K562 (cell line): ENCODE measurements at regions not wholly inside any gene's neighbourhood (a gene's known extent, or its start where the extent isn't known, plus 50 kb on each side); places are given as distances from the start of the nearest gene placed in this dataset.

Experiments
- ATAC-seq: fragments of 200-7000 bp; cut with Tn5 transposase; 3 replicates; pipeline ENCODE4 v1.9.1; 2020; ENCODE audit warnings: moderate library complexity
- BruUV-seq: library from RNA; stranded (reverse); fragments of 400-500 nt; replicated peaks from 2 replicates; lab custom pipeline; 2021; lab: Mats Ljungman, UMichigan
- CTCF ChIA-PET: fragments of 300-600 bp; formaldehyde crosslinking; extraction: SDS; loops from one replicate; lab custom pipeline; 2021; ENCODE audit warnings: low intra/inter-chr PET ratio; lab: Yijun Ruan, JAX
- POLR2A ChIA-PET: fragments of 300-600, 350-650 bp; sonication (Branson Sonifier 250); formaldehyde crosslinking; extraction: SDS; loops from one replicate; lab custom pipeline; 2021; ENCODE audit warnings: antibody characterized with exemption, inconsistent platforms; lab: Yijun Ruan, JAX
- DNase-seq, 4 experiments: peaks; one replicate each; pipeline versions ENCODE4 v3.0.0 to v3.0.0-alpha.2; 2011 to 2018; ENCODE audit warnings: low spot score in 3 of 4, mixed read lengths in 3 of 4; ENCODE audit errors: extremely low read depth in 1 of 4
- FAIRE-seq: peaks from 2 replicates; lab custom pipeline; 2011; peaks lifted over from hg19 to GRCh38; lab: Jason Lieb, UNC
- H2AFZ ChIP-seq: 2 replicates; pipeline ENCODE4 v1.6.0; 2011; ENCODE audit warnings: low read depth, low read length, control low read depth, inconsistent platforms
- H3K27ac ChIP-seq: fragments of 200-600 bp; 3 replicates; pipeline ENCODE4 v1.8.0; 2011; ENCODE audit warnings: low read depth, mild to moderate bottlenecking, control low read depth, inconsistent platforms, low read length, moderate library complexity, mixed read lengths; ENCODE audit errors: extremely low read depth
- H3K27me3 ChIP-seq, 2 experiments: fragments of 300-600 bp in 1 of 2; 2 replicates in 1 of 2; 3 replicates in 1 of 2; pipeline versions ENCODE4 v1.6.0 to v1.8.0; 2011; ENCODE audit warnings: inconsistent platforms in 2 of 2, low read length in 2 of 2, mild to moderate bottlenecking in 1 of 2, mixed read lengths in 1 of 2, moderate library complexity in 1 of 2; ENCODE audit not compliant: control insufficient read depth in 2 of 2, insufficient read depth in 2 of 2
- H3K36me3 ChIP-seq: fragments of 300-600 bp; 3 replicates; pipeline ENCODE4 v1.8.0; 2011; ENCODE audit warnings: mild to moderate bottlenecking, low read length, inconsistent platforms; ENCODE audit not compliant: control insufficient read depth, insufficient read depth
- H3K4me1 ChIP-seq, 2 experiments: fragments of 200-600 bp in 1 of 2; replicated peaks in 1 of 2; 2 replicates in 1 of 2; 3 replicates in 1 of 2; pipeline versions ENCODE4 v1.5.1 to v1.8.0; 2011; ENCODE audit warnings: inconsistent platforms in 2 of 2, low read length in 2 of 2, mild to moderate bottlenecking in 1 of 2, mixed read lengths in 1 of 2, moderate library complexity in 1 of 2; ENCODE audit not compliant: control insufficient read depth in 2 of 2, insufficient read depth in 2 of 2
- H3K4me2 ChIP-seq: 2 replicates; pipeline ENCODE4 v1.6.1; 2011; ENCODE audit warnings: low read length, control low read depth, inconsistent platforms, mixed read lengths; ENCODE audit not compliant: insufficient read depth
- H3K4me3 ChIP-seq: fragments of 200-600 bp; sonication (generic), shearing (Covaris generic); 2 replicates; pipeline ENCODE4 v1.5.1; 2016; ENCODE audit warnings: control low read depth, inconsistent platforms
- H3K79me2 ChIP-seq: fragments of 200-600 bp; 3 replicates; pipeline ENCODE4 v1.8.0; 2011; ENCODE audit warnings: low read length, inconsistent platforms; ENCODE audit not compliant: control insufficient read depth, insufficient read depth
- H3K9ac ChIP-seq, 2 experiments: 2 replicates each; pipeline versions ENCODE4 v1.6.0 to v1.6.1; 2011; ENCODE audit warnings: low read depth in 2 of 2, low read length in 2 of 2, control low read depth in 1 of 2, inconsistent platforms in 1 of 2, mild to moderate bottlenecking in 1 of 2, mixed read lengths in 1 of 2; ENCODE audit not compliant: insufficient read depth in 1 of 2
- H3K9me1 ChIP-seq: one replicate; pipeline ENCODE4 v1.6.0; 2011; ENCODE audit warnings: inconsistent platforms, mild to moderate bottlenecking, low read length, moderate library complexity; ENCODE audit not compliant: control insufficient read depth, insufficient read depth
- H3K9me3 ChIP-seq: replicated peaks from 2 replicates; pipeline ENCODE4 v1.5.1; 2011; ENCODE audit warnings: low read depth, low read length, inconsistent platforms; ENCODE audit not compliant: control insufficient read depth, insufficient read depth
- H4K20me1 ChIP-seq: replicated peaks from 2 replicates; pipeline ENCODE4 v1.6.1; 2011; ENCODE audit warnings: low read length, inconsistent platforms, mixed read lengths; ENCODE audit not compliant: control insufficient read depth, insufficient read depth
- BRF2 ChIP-seq: IDR thresholded peaks from 3 replicates; pipeline ENCODE4 v1.6.1; 2011; ENCODE audit warnings: borderline replicate concordance, mild to moderate bottlenecking; ENCODE audit not compliant: insufficient read length, insufficient read depth
- CLOCK ChIP-seq: fragments of 250-450 bp; sonication (Bioruptor Pico); IDR thresholded peaks from 2 replicates; pipeline ENCODE4 v1.4.0; 2020; ENCODE audit warnings: mild to moderate bottlenecking, moderate library complexity, borderline replicate concordance
- PCBP1 ChIP-seq: fragments of 200-400 bp; formaldehyde crosslinking; IDR thresholded peaks from 2 replicates; pipeline ENCODE4 v1.6.1; 2018; ENCODE audit warnings: mild to moderate bottlenecking, low read depth, low read length; ENCODE audit not compliant: poor library complexity, severe bottlenecking
- PHF20 ChIP-seq: fragments of 450-650 bp; IDR thresholded peaks from 2 replicates; pipeline ENCODE4 v1.6.1; 2018; ENCODE audit not compliant: partially characterized antibody
- POLR2B ChIP-seq: fragments of 450-650 bp; IDR thresholded peaks from 2 replicates; pipeline ENCODE4 v1.6.1; 2018; ENCODE audit warnings: low read depth; ENCODE audit not compliant: partially characterized antibody
- SIN3A ChIP-seq, 2 experiments: fragments of 150-350 bp in 1 of 2; IDR thresholded peaks; 2 replicates each; pipeline ENCODE4 v1.6.1; 2011 to 2016; ENCODE audit warnings: borderline replicate concordance in 2 of 2, low read depth in 2 of 2, low read length in 2 of 2, mild to moderate bottlenecking in 2 of 2, moderate library complexity in 2 of 2; ENCODE audit not compliant: control insufficient read depth in 1 of 2
- TARDBP ChIP-seq: fragments of 450-650 bp; IDR thresholded peaks from 2 replicates; pipeline ENCODE4 v1.6.1; 2016
- TCF7L2 ChIP-seq: fragments of 150-350 bp; IDR thresholded peaks from 2 replicates; pipeline ENCODE4 v1.6.1; 2016; ENCODE audit warnings: low read depth, mild to moderate bottlenecking, low read length, moderate library complexity
- ZC3H11A ChIP-seq: IDR thresholded peaks from 2 replicates; pipeline ENCODE4 v1.6.1; 2012; ENCODE audit warnings: low read depth, low read length, improper control_type of control experiment
- ZNF316 ChIP-seq: fragments of 450-650 bp; IDR thresholded peaks from 2 replicates; pipeline ENCODE4 v1.6.1; 2016
- WGBS: fragments of 100-300 bp; shearing (Covaris generic); methylation state at CpG from one replicate; pipeline ENCODE4 v1.1.6; 2016; ENCODE audit warnings: low coverage, mixed read lengths; ENCODE audit not compliant: insufficient coverage; ENCODE audit errors: missing lambda C conversion rate; 5-methylcytosine and 5-hydroxymethylcytosine counted together
- in situ Hi-C: fragments of 300-500 bp; cut with MboI; formaldehyde crosslinking; loops from 4 replicates; pipeline ENCODE4 v1.15.0; 2018; ENCODE audit warnings: inconsistent platforms, mixed read lengths
- intact Hi-C: fragments of 100-400 bp; cut with micrococcal nuclease; formaldehyde crosslinking; loops from 2 replicates; pipeline ENCODE4 v1.14.2; 2022

- BruUV-seq, result no TSS peak
- no peak overlapping the region for H3K27ac ChIP-seq
- DNase-seq (no peak), FAIRE-seq (no peak), ATAC-seq (no peak)
- H3K4me1 ChIP-seq, result no peaks in the 10 kb centered on the region
- no peak overlapping the region for H2AFZ ChIP-seq
- no peaks in the 10 kb centered on the region for H3K79me2 ChIP-seq
- no peaks in the 10 kb centered on the region for H3K36me3 ChIP-seq
- no peak overlapping the region for H3K4me3 ChIP-seq
- intact Hi-C loops, result no loop called here
- in situ Hi-C loops, result no loop called here
- H3K4me2 ChIP-seq, result no peak overlapping the region
- CTCF ChIA-PET, result no interaction called here
- no peak overlapping the region for H3K9ac ChIP-seq
- 4% methylated on average over 3 of the region's 3 CpGs for WGBS
- no peak for TF ChIP-seq PCBP1
- TF ChIP-seq POLR2B, result no peak
- no peak for TF ChIP-seq TARDBP
- TF ChIP-seq PHF20, result no peak
- TF ChIP-seq BRF2, result no peak
- TF ChIP-seq SIN3A (IDR thresholded peaks at IDR 0.05; ENCODE audit: borderline replicate concordance in 2 of 2, control insufficient read depth in 1 of 2, low read depth in 2 of 2, low read length in 2 of 2), result no peak
- TF ChIP-seq ZNF316, result no peak
- no peak for TF ChIP-seq ZC3H11A
- no peak for TF ChIP-seq CLOCK (CRISPR knock-in tag)
- no peak for TF ChIP-seq TCF7L2
- H3K27me3 ChIP-seq, result no peaks in the 10 kb centered on the region
- H3K9me1 ChIP-seq, result no peaks in the 10 kb centered on the region
- H3K9me3 ChIP-seq, result no peaks in the 10 kb centered on the region
- POLR2A ChIA-PET, result no interaction called here
- no peaks in the 10 kb centered on the region for H4K20me1 ChIP-seq
These were observed 491.1 kb downstream of the ZNF385D start for GRCh38 chr3:21259896-21260295.
